ENCODE measurements at regions not wholly inside any gene's neighbourhood (a gene's known extent, or its start where the extent isn't known, plus 50 kb on each side); places are given as distances from the start of the nearest gene placed in this dataset.

- DNase-seq (ENCODE audit: low read depth): no peak
- TF ChIP-seq CTCF (conservative IDR thresholded peaks at IDR 0.05; ENCODE audit: low read depth, low read length): no peak
- H3K4me3 ChIP-seq (ENCODE audit: low read length): no peak overlapping the region
Measured at GRCh38 chr1:213861841-213862240, 125.9 kb upstream of the PROX1 start.

- DNase-seq (ENCODE audit: low read depth): no peak
- no peak for TF ChIP-seq CTCF (conservative IDR thresholded peaks at IDR 0.05; ENCODE audit: low read depth, low read length)
- no peak overlapping the region for H3K4me3 ChIP-seq (ENCODE audit: low read length)
Measured at GRCh38 chr1:213864091-213864490, 123.7 kb upstream of the PROX1 start.

GRCh38 chr1:213868482-213868881 lies 119.3 kb upstream of the PROX1 start:
- no peak for DNase-seq (ENCODE audit: low read depth)
- H3K4me3 ChIP-seq (ENCODE audit: low read length): no peak overlapping the region
- no peak for TF ChIP-seq CTCF (conservative IDR thresholded peaks at IDR 0.05; ENCODE audit: low read depth, low read length)

- H3K4me3 ChIP-seq (ENCODE audit: low read length): no peak overlapping the region
- no peak for TF ChIP-seq CTCF (conservative IDR thresholded peaks at IDR 0.05; ENCODE audit: low read depth, low read length)
- DNase-seq (ENCODE audit: low read depth): no peak
Measured at GRCh38 chr1:213871179-213871578, 116.6 kb upstream of the PROX1 start.

- DNase-seq (ENCODE audit: low read depth): no peak
- no peak for TF ChIP-seq CTCF (conservative IDR thresholded peaks at IDR 0.05; ENCODE audit: low read depth, low read length)
- H3K4me3 ChIP-seq (ENCODE audit: low read length): no peak overlapping the region
Measured at GRCh38 chr1:213874789-213875188, 113.0 kb upstream of the PROX1 start.

GRCh38 chr1:213876531-213876930 lies 111.2 kb upstream of the PROX1 start:
- TF ChIP-seq CTCF (conservative IDR thresholded peaks at IDR 0.05; ENCODE audit: low read depth, low read length): no peak
- no peak for DNase-seq (ENCODE audit: low read depth)
- no peak overlapping the region for H3K4me3 ChIP-seq (ENCODE audit: low read length)

- DNase-seq (ENCODE audit: low read depth): no peak
- TF ChIP-seq CTCF (conservative IDR thresholded peaks at IDR 0.05; ENCODE audit: low read depth, low read length): no peak
- no peak overlapping the region for H3K4me3 ChIP-seq (ENCODE audit: low read length)
Measured at GRCh38 chr1:213883618-213884017, 104.2 kb upstream of the PROX1 start.

All from retinal pigment epithelial cell (primary cell).